HG03066 (cell line): ENCODE measurements at regions not wholly inside any gene's neighbourhood (a gene's known extent, or its start where the extent isn't known, plus 50 kb on each side); places are given as distances from the start of the nearest gene placed in this dataset.
"Not testable (repeated sequence)": the region's sequence is repeated elsewhere in the genome, so short reads cannot be mapped to it uniquely, and the experiment has no call there.

ENCODE experiments used
- ATAC-seq: cut with Tn5 transposase; IDR thresholded peaks from one replicate; pipeline ENCODE4 v1.9.1; 2021; ENCODE audit warnings: low read depth; ENCODE audit not compliant: unreplicated experiment

DNA sequence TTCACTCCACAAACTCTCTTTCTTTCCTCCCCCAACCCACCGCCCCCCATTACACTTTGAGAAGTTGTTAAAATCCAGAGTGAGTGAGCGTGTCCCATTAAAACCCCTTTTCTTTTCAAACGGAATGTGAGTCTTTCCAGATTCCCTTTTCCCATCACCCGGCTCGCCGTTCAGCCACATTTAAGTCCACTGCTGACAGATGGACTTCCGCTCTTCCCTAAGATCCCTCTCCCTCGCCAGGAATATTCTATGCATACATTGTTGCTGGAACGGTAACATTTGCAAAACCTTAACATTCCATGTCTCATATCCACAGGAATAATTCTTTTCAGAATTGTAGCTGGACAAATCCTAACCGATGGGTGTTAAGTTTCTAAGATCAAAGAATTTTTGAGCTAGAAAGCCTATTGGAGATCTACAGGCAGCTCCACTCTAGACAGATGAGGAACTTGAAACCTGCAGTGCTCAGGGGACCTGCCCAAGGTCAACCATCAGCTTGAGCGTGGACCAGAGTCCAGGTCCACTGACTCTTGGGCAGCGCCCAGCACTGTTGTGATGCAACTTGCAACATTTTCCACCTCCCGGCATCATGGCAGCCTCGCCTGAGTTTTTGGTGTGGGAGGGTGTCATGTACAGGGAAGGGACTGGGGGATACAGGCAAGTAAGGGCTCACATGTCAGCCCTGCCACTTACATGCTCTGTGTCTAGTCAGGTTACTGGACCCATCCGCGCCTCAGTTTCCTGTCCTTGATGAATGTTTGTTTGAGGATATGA is 500.1 kb downstream of the CCDC171 start:
- ATAC-seq: no peak

DNA sequence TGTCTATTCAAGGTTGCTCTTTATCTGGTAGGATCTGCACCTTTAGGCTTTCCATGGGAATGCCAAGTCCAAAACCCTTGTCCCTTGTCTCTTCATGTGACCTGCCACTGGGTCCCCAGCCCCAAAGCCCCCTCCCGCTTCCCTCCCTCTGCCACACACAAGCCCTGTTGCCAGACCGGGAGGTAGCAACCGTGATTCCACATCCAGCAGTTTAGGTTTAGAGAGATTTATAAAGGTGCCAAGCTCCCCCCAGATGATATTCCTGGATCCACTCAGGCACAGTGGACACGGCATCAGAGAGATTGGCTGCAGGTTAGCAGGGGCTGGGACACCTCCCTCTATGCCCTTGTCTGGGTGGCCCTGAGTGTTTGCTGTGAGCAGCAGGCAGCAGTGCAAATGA is 504.7 kb downstream of the CCDC171 start:
- no peak for ATAC-seq

DNA sequence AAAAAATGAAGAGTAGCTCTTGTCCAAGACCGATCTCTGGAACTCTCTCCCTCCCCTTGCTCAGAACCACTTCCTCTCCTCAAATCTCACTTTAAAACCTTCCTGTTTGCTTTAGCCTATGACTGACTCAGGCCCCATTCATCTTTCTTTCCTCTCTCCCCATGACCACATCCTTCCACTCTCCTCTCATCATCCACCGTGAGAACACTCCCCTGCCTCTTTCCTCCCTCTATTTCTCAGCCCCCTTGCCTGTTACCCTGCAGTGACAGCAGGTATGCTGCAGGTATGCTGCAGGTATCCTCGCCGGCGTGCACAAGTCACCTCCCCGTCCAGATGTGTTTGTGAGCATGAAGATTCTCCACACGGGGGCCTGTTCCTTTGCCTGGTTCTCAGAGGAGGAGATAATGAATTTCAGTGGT is 505.3 kb downstream of the CCDC171 start:
- ATAC-seq: no peak

DNA sequence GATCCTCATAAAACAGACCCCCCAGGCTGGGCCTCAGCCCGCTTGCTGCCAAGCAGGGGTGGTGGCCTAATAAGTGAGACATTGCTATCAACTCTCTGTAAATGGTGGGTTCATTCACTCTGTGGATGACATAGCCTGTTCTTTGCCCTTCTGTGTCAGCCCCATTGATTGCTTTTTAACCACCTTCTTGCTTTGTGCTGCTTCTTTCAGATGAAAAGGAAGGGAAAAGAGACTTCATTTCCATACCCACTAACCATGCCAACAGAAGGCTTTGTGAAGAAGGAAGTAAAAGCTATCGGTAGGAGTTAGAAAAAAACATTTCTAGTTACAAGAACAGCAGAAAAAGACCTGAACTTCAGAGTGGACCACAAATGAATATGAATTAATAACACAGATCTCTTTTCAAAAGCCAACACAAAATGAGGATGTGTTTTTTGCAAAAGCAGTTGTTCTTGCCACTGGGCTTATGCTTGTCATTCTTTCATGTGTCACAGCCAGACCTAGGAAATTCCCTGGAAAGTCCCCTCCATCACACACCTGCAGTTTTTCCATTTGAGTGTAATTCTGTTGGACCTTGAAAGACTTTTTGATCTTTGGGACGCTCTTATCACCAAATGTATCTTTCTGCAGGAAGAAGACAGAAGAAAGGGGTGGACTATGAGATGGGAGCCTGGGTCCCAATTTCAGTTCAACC is 507.7 kb downstream of the CCDC171 start:
- ATAC-seq: no peak

DNA sequence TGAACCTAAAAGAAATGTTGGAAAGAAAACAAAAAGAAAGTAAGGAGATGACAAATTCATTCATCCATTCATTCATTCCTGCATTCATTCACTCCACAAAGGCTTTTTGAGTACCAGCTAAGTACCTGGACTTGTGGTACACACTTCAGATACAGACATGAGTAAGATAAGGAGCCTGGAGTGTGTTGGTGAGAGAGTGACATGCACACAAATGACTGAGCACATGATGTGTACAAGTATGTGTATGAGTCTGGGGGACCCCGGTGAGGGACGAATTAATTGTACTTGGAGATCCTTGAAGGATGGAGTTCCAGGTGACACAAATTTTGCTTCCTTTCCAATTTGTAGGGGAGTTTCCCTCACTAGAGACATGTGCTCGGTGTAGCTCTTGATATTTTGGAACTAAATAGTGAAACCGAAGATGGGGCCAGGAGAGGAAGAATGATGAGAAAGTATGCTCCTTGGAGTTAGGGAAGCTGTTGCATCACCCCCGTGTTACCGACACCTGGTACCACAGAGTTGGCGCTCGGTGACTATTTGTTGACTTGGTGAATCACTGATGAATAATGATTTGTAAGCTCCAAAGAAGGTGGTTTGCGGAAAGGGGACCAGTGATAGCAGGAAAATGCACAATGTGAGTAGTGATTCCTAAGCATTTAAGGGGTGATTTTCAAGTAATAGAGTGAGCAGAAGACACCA is 509.8 kb downstream of the CCDC171 start:
- ATAC-seq: no peak

DNA sequence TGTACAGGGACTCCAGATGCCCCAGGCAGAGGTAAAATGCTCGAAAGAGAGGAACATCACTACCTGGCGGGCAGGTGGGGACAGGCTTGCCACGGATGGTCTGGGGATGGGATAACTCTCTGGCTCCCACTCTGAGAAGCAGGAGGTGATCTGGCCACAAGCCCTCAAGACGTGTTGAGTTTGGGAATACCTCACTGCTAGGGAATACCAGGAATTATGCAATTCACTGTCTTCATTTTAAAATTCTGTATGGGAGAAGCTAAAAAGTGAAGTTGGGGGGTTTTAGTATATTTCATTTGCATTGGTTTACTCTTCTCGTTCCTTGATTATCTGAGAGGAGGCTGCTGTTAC is 510.4 kb downstream of the CCDC171 start:
- ATAC-seq: no peak

DNA sequence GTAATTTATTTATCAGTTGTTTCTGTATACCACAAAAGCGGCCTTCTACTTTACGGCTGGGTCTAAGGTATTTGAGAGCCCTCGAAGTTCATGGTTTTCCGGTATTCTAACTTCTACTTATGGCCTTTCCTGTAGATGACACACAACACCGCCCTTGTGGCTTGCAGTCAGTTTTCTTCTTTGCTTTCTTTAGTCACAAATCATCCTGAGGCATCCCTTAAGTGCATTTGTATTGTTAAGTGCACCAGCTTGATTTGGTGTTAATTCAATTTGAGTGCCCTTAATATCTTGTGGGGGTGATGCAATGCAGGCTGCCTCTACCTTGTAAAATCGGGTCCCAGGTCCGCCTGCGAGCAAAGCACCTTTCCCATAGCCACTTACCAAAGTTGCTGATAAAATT is 511.9 kb downstream of the CCDC171 start:
- no peak for ATAC-seq

DNA sequence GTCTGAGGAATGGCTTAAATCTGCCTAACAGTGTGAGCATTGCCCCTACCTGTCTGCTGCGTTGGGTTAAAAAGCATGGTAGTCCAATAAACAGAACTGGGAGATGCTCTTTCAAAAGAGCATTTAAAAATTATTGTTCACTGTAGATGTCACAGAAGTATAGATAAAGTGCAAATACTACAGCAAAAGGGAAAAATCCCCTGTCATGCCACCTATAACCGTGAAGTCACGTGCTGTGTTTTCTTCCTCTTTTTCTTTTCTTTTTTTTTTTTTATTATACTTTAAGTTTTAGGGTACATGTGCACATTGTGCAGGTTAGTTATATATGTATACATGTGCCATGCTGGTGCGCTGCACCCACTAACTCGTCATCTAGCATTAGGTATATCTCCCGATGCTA is 513.4 kb downstream of the CCDC171 start:
- not testable (repeated sequence) for ATAC-seq

DNA sequence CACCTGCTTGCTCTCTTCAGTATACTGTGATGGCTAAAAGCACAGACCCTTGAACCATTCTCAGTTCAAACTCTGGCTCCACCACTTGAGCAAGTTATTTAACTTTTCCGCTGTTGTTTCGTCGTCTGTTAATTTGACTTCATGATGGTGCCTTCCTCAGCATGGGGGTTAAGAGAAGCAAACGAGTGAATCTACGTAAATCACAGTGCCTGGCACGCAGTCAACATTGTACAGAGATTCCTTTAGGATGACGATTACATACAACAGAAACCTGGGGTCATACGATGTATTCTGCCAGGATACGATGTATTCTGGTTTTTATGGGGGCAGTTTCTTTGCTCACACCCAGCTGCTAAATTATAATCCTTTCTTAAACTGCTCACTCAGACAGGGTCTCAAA is 515.6 kb downstream of the CCDC171 start:
- no peak for ATAC-seq

DNA sequence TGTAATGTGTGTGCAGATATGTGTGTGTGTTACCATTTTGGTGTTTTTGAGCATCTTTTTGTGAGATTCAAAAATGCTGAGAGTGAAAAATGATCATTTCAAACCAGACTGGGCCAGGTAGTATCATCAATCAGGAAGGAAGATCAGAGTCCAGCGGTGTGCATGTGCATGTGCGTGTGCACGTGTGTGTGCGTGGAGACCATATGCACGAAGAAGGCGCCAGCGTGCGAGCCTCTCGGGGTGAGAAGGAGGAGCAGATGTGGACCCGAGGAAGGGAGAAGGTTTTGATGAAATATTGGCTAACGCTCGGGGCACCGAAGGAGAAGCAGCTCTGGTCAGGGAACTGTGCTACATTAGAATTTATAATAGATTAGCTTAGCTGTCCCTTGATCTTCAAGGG is 516.4 kb downstream of the CCDC171 start:
- ATAC-seq: no peak

DNA sequence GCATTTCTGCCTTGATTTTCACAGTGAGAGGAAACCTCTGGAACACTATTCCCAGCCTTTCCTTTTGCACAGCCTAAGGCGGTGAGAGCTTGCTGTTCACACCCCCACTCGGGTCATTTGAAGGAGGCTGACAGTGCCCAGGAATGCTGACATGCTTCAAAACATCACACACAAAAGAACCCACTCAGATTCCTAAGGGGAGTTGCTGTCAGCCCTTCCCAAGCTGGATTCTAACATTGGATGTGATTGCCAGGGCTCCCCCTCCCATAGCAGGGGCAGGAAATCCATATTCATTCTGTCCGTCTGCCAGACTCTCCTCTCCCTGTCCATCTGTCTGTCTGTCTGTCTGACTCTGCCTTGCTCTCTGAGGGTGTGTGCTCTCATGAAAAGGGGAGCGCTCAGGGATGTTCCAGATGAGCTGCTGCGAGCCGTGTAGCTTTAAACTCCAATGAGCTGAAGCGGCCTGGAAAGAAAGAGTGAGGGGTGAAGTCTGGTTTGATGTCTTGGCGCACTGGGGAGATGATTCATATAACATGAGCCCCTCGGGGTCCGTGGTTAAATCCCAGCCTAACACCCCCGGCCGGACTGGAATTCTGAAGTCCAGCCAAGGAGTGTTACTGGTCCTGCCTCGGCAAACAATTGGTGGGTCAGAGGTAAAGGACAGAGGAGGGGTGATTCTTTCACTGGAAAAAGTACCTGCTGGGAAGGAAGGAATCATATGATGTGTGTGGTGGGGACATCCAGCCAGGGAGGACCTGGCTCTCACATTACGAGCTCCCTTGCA is 517.0 kb downstream of the CCDC171 start:
- ATAC-seq: no peak

DNA sequence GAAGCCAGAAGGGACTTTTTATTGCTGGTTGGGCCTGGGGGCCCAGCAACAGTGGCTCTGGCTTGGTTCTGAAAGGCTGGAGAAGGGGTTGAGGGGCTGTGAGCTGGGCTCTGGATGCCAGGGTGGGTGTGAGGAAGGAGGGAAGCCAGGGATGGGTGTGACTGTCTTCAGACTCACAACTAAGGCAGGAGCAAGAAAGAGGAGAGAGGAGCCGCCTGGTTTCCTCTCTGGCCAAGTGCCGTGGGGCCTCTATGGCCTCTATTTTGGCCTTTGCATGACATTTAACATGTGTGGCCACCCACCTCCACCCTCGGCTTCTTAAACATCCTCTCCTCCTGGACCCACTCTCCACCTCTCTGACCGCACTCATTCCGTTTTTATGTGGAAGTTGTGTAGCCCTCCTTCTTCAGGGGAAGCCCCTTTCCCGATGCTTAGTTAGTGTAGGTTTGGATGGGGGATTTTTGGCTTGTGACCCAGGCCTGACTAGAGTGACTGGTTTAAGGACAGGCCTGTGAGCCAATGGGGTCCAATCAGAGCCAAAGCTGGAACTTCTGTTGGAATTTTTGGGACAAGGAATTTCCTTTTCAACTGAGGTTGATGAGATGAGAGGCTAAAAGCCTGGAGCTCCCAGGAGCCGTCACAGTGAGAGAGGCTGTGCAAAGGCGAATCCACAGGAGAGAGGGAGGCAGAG is 517.8 kb downstream of the CCDC171 start:
- no peak for ATAC-seq

DNA sequence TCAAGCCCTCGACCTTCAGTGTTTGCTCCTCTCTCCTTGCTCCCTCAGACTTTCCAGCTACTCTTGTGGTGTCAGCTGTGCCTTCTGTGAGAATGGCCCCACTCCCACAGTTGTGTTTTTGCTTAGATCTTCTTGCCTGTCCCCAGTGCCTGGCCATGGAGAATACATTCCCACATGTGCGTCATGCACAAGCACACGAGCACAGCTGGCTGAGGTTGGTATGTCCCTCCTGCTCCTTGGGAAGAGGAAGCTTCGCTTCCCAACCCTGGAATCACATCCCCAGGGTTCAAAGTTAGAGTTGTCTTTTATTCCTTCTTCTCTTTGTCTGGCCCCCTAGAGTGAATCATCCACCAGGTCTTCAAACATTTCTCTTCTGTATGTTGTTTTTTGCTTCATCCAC is 518.6 kb downstream of the CCDC171 start:
- ATAC-seq: no peak

DNA sequence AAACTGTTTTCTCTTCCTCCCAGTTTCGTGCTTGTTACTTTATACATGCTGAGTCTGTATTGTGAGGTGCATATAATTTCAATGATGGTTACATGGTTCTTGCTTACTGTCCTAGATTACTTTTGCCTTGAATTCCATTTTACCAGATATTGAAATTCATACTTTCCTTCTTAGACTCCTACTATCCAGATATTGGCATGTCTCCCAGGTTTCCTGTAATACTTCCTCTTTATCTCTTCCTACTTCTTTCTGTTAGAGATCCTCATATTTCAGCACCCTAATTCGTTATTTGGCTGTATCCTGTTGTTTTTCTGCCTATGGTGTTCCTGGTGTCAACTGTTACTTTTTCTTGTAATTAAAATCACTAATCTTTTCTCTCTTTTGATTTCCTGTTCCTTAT is 522.1 kb downstream of the CCDC171 start:
- no peak for ATAC-seq

DNA sequence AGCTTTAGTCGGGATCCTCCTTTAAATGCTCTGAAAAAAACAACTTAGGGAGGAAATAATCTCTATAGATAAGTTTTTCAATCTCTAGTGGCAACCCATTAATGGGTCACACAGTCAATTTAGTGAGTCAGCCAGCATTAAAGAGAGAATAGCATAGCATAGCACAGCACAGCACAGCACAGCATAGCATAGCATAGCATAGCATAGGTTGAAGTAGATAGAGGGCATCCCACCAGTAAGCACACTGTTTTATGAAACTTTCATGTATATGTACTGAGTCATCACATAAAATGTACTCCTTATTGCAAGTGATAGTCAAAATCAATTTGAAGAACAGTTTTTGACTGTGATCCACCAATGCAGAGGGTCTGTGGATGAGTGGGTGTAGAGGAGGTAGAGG is 522.9 kb downstream of the CCDC171 start:
- ATAC-seq: no peak

DNA sequence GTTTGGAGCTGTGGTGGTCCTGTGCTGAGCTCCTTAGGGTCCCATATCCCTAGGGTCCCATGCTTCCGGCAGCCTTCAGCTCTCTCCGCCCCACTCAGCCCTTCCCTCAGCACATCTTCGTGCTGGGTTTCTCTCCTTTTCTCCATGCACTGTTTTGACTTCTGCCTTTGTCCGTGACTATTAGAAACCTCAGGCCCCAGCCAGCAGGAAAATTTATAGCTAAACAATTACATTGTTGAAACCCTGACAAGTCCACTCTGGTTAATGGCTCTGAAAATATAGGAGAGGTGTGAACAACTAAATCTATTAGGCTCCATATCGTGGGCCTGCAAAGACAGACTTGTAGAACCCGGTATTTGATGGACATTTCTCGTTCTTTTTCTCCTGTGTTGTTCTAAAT is 523.7 kb downstream of the CCDC171 start:
- no peak for ATAC-seq

DNA sequence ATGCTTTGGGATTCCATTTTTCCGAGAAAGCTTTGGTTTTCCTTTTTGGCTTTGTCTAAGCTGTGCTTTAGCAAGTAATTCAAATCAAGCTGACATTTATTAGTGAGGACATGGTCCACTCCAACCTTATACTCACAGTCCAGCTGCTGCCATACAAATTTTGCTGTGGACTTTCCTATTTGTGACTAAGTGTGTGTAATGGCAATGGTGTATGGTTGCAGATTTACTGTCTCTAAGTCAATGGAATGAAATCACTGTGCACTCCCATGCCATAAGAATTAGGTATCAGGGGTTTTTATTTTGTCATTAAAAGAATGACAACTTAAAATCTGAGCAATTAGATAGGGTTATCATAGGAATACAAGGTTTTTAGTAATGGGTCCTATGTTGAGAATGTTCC is 530.0 kb downstream of the CCDC171 start:
- no peak for ATAC-seq

DNA sequence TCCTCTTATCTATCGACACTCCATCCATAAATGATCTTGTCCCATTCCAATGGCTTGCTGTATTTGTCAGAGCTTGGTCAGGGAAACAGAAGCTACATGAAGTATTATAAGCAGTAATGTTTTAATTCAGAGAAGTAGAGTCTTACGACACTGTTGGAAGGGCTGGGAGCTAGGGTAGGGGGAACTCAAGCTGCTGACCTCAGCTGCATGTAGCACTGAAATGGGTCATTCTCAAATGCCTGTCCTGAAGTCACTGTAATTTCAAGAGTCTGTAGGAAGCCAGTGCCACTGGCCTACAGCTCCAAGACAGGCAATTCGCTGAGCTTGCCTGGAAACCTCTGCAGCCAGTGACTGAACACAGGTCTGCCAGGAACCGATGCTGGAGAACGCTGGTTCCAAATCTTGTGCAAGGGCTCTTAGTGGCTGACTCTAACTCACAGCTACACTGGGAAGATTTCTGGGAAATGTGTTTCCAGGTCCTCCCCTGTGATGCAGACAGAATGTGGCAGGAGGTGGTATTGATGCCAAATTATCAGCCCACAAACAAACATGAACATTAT is 532.4 kb downstream of the CCDC171 start:
- no peak for ATAC-seq

DNA sequence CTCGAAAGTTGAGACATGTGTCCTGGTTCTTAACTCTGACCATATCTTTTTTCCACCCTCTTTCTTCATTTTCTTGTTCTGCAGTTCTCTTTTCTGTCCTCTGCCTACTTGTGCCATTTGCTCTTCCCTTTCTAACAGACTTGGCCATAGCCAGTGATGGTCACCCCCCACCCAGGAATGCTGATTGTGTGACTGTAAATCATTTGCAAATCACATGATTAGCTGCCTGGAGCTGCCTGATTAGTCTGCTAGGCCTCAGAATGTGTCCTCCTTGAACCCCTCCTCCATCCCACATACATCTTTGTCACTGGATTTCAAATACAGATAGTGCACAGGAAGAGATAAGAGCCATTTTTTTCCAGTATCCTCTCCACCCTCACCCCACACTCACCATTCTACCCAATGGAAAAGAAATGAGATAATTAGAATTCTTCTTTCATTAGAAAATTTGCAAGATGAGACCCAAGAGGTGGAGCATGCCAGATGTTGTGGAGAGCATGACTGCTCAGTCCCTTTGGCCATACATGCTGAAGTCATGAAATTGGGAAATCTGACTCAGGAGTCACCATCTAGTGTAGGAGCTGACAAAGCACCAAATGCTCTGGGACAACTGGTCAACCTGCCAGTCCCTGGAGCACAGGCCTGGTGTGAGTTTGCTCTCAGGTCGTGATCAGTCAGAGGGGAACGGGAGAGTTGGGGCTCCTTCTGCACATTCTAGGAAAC is 538.2 kb downstream of the CCDC171 start:
- no peak for ATAC-seq
